IMR-90 (cell line): ENCODE measurements at regions not wholly inside any gene's neighbourhood (a gene's known extent, or its start where the extent isn't known, plus 50 kb on each side); places are given as distances from the start of the nearest gene placed in this dataset.

Source experiments
- ATAC-seq: fragments of 200-7000 bp; cut with Tn5 transposase; 2 replicates; pipeline ENCODE4 v1.9.1; 2020; ENCODE audit warnings: low read depth, mild to moderate bottlenecking, moderate library complexity
- BruUV-seq: library from RNA; stranded (reverse); fragments of 400-500 nt; replicated peaks from 2 replicates; lab custom pipeline; 2021; lab: Mats Ljungman, UMichigan
- CTCF ChIA-PET: fragments of 300-600 bp; formaldehyde crosslinking; extraction: SDS; loops from one replicate; lab custom pipeline; 2021; ENCODE audit warnings: antibody characterized with exemption; lab: Yijun Ruan, JAX
- POLR2A ChIA-PET: fragments of 300-600 bp; sonication (Branson Sonifier 250); formaldehyde crosslinking; loops from one replicate; lab custom pipeline; 2022; ENCODE audit warnings: antibody characterized with exemption; ENCODE audit not compliant: unreplicated experiment; lab: Charles Lee
- DNase-seq: peaks from one replicate; pipeline ENCODE4 v3.0.0; 2013
- H2AFZ ChIP-seq: replicated peaks from 2 replicates; pipeline ENCODE3; 2013; ENCODE audit warnings: low read length, mild to moderate bottlenecking; ENCODE audit not compliant: poor library complexity
- H2AK5ac ChIP-seq: 2 replicates; pipeline ENCODE4 v1.6.1; 2013; ENCODE audit warnings: low read depth, low read length, inconsistent platforms
- H2AK9ac ChIP-seq: replicated peaks from 2 replicates; pipeline ENCODE3; 2013; ENCODE audit warnings: mild to moderate bottlenecking, low read depth, low read length, moderate library complexity; ENCODE audit not compliant: poor library complexity
- H2BK120ac ChIP-seq: 2 replicates; pipeline ENCODE4 v1.6.1; 2013; ENCODE audit warnings: low read depth, low read length, inconsistent platforms
- H2BK15ac ChIP-seq: 3 replicates; pipeline ENCODE4 v1.6.1; 2013; ENCODE audit warnings: low read depth, low read length, inconsistent platforms
- H2BK20ac ChIP-seq: 2 replicates; pipeline ENCODE4 v1.6.1; 2013; ENCODE audit warnings: low read depth, mild to moderate bottlenecking, inconsistent platforms, low read length, moderate library complexity
- H2BK5ac ChIP-seq: 2 replicates; pipeline ENCODE4 v1.6.1; 2013; ENCODE audit warnings: mild to moderate bottlenecking, low read depth, low read length, inconsistent platforms; ENCODE audit not compliant: poor library complexity, severe bottlenecking
- H3K14ac ChIP-seq: replicated peaks from 2 replicates; pipeline ENCODE4 v1.6.1; 2013; ENCODE audit warnings: low read depth, low read length, inconsistent platforms
- H3K18ac ChIP-seq: 2 replicates; pipeline ENCODE4 v1.6.1; 2013; ENCODE audit warnings: low read depth, low read length, control low read depth
- H3K23ac ChIP-seq: 2 replicates; pipeline ENCODE4 v1.6.1; 2013; ENCODE audit warnings: low read depth, low read length, inconsistent platforms
- H3K27ac ChIP-seq: 2 replicates; pipeline ENCODE4 v1.5.1; 2013; ENCODE audit warnings: mild to moderate bottlenecking, control low read depth, low read length; ENCODE audit not compliant: insufficient read depth
- H3K27me3 ChIP-seq: 2 replicates; pipeline ENCODE4 v1.6.1; 2013; ENCODE audit warnings: low read length; ENCODE audit not compliant: control insufficient read depth, insufficient read depth
- H3K36me3 ChIP-seq: 2 replicates; pipeline ENCODE4 v1.6.1; 2013; ENCODE audit warnings: low read length, mixed read lengths; ENCODE audit not compliant: control insufficient read depth, insufficient read depth
- H3K4ac ChIP-seq: 2 replicates; pipeline ENCODE4 v1.6.1; 2013; ENCODE audit warnings: low read depth, low read length, inconsistent platforms
- H3K4me1 ChIP-seq: 2 replicates; pipeline ENCODE4 v1.6.1; 2013; ENCODE audit warnings: low read length, mixed read lengths; ENCODE audit not compliant: control insufficient read depth, insufficient read depth
- H3K4me2 ChIP-seq: 2 replicates; pipeline ENCODE4 v1.6.1; 2013; ENCODE audit warnings: low read depth, mild to moderate bottlenecking, control low read depth, low read length, moderate library complexity
- H3K4me3 ChIP-seq: 2 replicates; pipeline ENCODE4 v1.5.1; 2013; ENCODE audit warnings: low read depth, mild to moderate bottlenecking, control low read depth, low read length, moderate library complexity; ENCODE audit not compliant: insufficient read depth
- H3K56ac ChIP-seq: 2 replicates; pipeline ENCODE4 v1.6.1; 2013; ENCODE audit warnings: low read length, inconsistent platforms; ENCODE audit not compliant: insufficient read depth; ENCODE audit errors: extremely low read depth
- H3K79me1 ChIP-seq, 2 experiments: 2 replicates each; pipeline ENCODE4 v1.6.1; 2013; ENCODE audit warnings: low read length in 2 of 2, inconsistent platforms in 1 of 2, low read depth in 1 of 2
- H3K9ac ChIP-seq: 2 replicates; pipeline ENCODE4 v1.6.1; 2013; ENCODE audit warnings: low read depth, low read length, control low read depth
- H3K9me1 ChIP-seq: 2 replicates; pipeline ENCODE4 v1.6.1; 2013; ENCODE audit warnings: low read length, inconsistent platforms; ENCODE audit not compliant: insufficient read depth
- H3K9me3 ChIP-seq: 2 replicates; pipeline ENCODE4 v1.6.1; 2013; ENCODE audit warnings: low read length; ENCODE audit not compliant: control insufficient read depth, insufficient read depth
- H4K20me1 ChIP-seq: 2 replicates; pipeline ENCODE4 v1.6.1; 2013; ENCODE audit warnings: low read length, inconsistent platforms; ENCODE audit not compliant: insufficient read depth
- H4K5ac ChIP-seq: 2 replicates; pipeline ENCODE4 v1.6.1; 2013; ENCODE audit warnings: mild to moderate bottlenecking, low read depth, low read length, control low read depth
- H4K8ac ChIP-seq, 2 experiments: 2 replicates each; pipeline ENCODE4 v1.6.1; 2013; ENCODE audit warnings: low read depth in 2 of 2, low read length in 2 of 2, control low read depth in 1 of 2, inconsistent platforms in 1 of 2
- H4K91ac ChIP-seq: 2 replicates; pipeline ENCODE4 v1.6.1; 2013; ENCODE audit warnings: low read depth, low read length, inconsistent platforms; ENCODE audit not compliant: insufficient read depth
- MXI1 ChIP-seq: IDR thresholded peaks from 2 replicates; pipeline ENCODE4 v1.6.1; 2012; ENCODE audit warnings: low read depth, mild to moderate bottlenecking, low read length, moderate library complexity, borderline replicate concordance
- NFE2L2 ChIP-seq: fragments of 150-350 bp; IDR thresholded peaks from 2 replicates; pipeline ENCODE4 v1.6.1; 2016; ENCODE audit warnings: low read depth, mild to moderate bottlenecking, low read length
- POLR2A ChIP-seq: IDR thresholded peaks from 2 replicates; pipeline ENCODE4 v1.6.1; 2012; ENCODE audit warnings: mild to moderate bottlenecking, low read depth, low read length
- RAD21 ChIP-seq: IDR thresholded peaks from 2 replicates; pipeline ENCODE4 v1.6.1; 2012; ENCODE audit warnings: low read length, improper control_type of control experiment
- RFX5 ChIP-seq: IDR thresholded peaks from 2 replicates; pipeline ENCODE4 v1.8.0; 2012; ENCODE audit warnings: low read depth, mild to moderate bottlenecking, low read length, moderate library complexity
- SMC3 ChIP-seq: fragments of 150-350 bp; IDR thresholded peaks from 2 replicates; pipeline ENCODE4 v1.6.1; 2016; ENCODE audit warnings: low read depth, mild to moderate bottlenecking, antibody characterized with exemption, low read length, moderate library complexity
- USF2 ChIP-seq: fragments of 150-350 bp; IDR thresholded peaks from 2 replicates; pipeline ENCODE4 v1.6.1; 2017; ENCODE audit warnings: mild to moderate bottlenecking, antibody characterized with exemption, low read length, low read depth
- dilution Hi-C: fragments of 300-500 bp; cut with HindIII; formaldehyde crosslinking; loops from one replicate; pipeline ENCODE4 v1.14.3; 2018; ENCODE audit warnings: low sequenced_read_pairs; ENCODE audit not compliant: unreplicated experiment
- in situ Hi-C: fragments of 300-500 bp; cut with MboI; formaldehyde crosslinking; loops from 3 replicates; pipeline ENCODE4 v1.14.3; 2019; ENCODE audit warnings: low sequenced_read_pairs, inconsistent platforms, mixed read lengths
- intact Hi-C: fragments of 100-400 bp; cut with micrococcal nuclease; formaldehyde crosslinking; loops from 2 replicates; pipeline ENCODE4 v1.10.0; 2022
- TF ChIP-seq, protein P1 (sequence below): conservative IDR thresholded peaks from 2 replicates; pipeline ENCODE4 v1.5.1; 2012; ENCODE audit warnings: mild to moderate bottlenecking, low read depth, low read length, improper control_type of control experiment

DNA sequence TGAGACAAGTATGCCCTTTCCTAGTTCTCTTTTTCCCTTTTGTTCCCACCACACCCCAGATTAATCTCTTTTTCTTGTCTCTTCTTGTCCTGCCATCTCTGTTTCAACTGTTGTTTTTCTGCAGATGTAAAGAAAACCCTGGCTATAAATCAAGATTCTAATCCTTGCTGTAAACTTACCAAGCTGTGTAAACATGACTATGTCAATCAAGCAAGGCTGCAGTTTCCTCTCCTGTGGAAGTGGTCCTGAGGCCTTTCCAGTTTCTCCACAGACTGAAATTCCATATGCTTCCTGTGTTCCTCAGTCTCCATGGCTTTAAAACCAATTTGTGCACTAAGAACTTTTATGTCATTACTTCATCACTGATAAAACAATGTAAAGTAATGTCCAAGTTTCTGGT lies 288.8 kb upstream of the PIK3C3 start:
- no peak for TF ChIP-seq RAD21
- no peak for TF ChIP-seq MXI1
- no peak for TF ChIP-seq SMC3
- no peak for TF ChIP-seq NFE2L2
- no peak for TF ChIP-seq USF2
- TF ChIP-seq POLR2A: no peak
- TF ChIP-seq, protein P1, sequence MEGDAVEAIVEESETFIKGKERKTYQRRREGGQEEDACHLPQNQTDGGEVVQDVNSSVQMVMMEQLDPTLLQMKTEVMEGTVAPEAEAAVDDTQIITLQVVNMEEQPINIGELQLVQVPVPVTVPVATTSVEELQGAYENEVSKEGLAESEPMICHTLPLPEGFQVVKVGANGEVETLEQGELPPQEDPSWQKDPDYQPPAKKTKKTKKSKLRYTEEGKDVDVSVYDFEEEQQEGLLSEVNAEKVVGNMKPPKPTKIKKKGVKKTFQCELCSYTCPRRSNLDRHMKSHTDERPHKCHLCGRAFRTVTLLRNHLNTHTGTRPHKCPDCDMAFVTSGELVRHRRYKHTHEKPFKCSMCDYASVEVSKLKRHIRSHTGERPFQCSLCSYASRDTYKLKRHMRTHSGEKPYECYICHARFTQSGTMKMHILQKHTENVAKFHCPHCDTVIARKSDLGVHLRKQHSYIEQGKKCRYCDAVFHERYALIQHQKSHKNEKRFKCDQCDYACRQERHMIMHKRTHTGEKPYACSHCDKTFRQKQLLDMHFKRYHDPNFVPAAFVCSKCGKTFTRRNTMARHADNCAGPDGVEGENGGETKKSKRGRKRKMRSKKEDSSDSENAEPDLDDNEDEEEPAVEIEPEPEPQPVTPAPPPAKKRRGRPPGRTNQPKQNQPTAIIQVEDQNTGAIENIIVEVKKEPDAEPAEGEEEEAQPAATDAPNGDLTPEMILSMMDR: no peak
- TF ChIP-seq RFX5: no peak

More for the DNA sequence above, 288.8 kb upstream of the PIK3C3 start:
- ChIA-PET POLR2A (no interaction called here), CTCF (no interaction called here)
- H3K79me1 ChIP-seq: no peaks in the 10 kb centered on the region
- H2BK120ac ChIP-seq: no peak overlapping the region
- H3K27ac ChIP-seq: no peak overlapping the region
- no peaks in the 10 kb centered on the region for H3K9me3 ChIP-seq
- H3K27me3 ChIP-seq: no peaks in the 10 kb centered on the region
- no peak overlapping the region for H3K56ac ChIP-seq
- H4K5ac ChIP-seq: no peak overlapping the region
- H2BK15ac ChIP-seq: no peak overlapping the region
- no peaks in the 10 kb centered on the region for H3K4me1 ChIP-seq
- no peak overlapping the region for H3K4ac ChIP-seq
- no peak overlapping the region for H3K18ac ChIP-seq
- BruUV-seq: no TSS peak
- H4K20me1 ChIP-seq: no peaks in the 10 kb centered on the region
- no peaks in the 10 kb centered on the region for H3K9me1 ChIP-seq
- no peak overlapping the region for H3K14ac ChIP-seq
- no peak overlapping the region for H3K23ac ChIP-seq
- ATAC-seq (no peak), DNase-seq (no peak)
- no peak overlapping the region for H4K91ac ChIP-seq
- H2AFZ ChIP-seq: no peak overlapping the region
- no peak overlapping the region for H3K9ac ChIP-seq
- no peak overlapping the region for H3K4me2 ChIP-seq
- H2BK20ac ChIP-seq: no peak overlapping the region
- no peak overlapping the region for H4K8ac ChIP-seq
- H2BK5ac ChIP-seq: no peak overlapping the region
- no peak overlapping the region for H2AK5ac ChIP-seq
- dilution Hi-C loops: no loop called here
- in situ Hi-C loops: no loop called here
- no peak overlapping the region for H3K4me3 ChIP-seq
- H2AK9ac ChIP-seq: no peak overlapping the region
- no peaks in the 10 kb centered on the region for H3K36me3 ChIP-seq
- intact Hi-C loops: no loop called here
